Tibial artery (tissue), 4 donors: ENCODE measurements at regions not wholly inside any gene's neighbourhood (a gene's known extent, or its start where the extent isn't known, plus 50 kb on each side); places are given as distances from the start of the nearest gene placed in this dataset.

Experiments used
- DNase-seq, 2 donors: peaks; one replicate each; pipeline ENCODE4 v3.0.0-alpha.2; 2019
- H3K27ac ChIP-seq, 2 donors: fragments of 200-600 bp; sonication (generic) in 1 of 2; 1 replicate in 1 of 2; 2 replicates in 1 of 2; pipeline ENCODE4 v1.5.1; 2018 to 2019; ENCODE audit warnings: mild to moderate bottlenecking in 1 of 2
- H3K27me3 ChIP-seq, 2 donors: fragments of 200-600 bp; sonication (generic) in 1 of 2; one replicate each; pipeline versions ENCODE4 v1.5.1 to v1.6.0; 2016 to 2019
- H3K36me3 ChIP-seq, 3 donors: fragments of 200-600 bp; sonication (generic) in 2 of 3; one replicate each; pipeline ENCODE4 v1.5.1; 2016 to 2019; ENCODE audit warnings: mild to moderate bottlenecking in 2 of 3
- H3K4me1 ChIP-seq, 4 donors: fragments of 200-600 bp; sonication (generic) in 2 of 4; 1 replicate in 3 of 4; 2 replicates in 1 of 4; pipeline ENCODE4 v1.5.1; 2016 to 2019
- H3K4me3 ChIP-seq, 2 donors: fragments of 200-600 bp; sonication (generic) in 1 of 2; 1 replicate in 1 of 2; 2 replicates in 1 of 2; pipeline ENCODE4 v1.5.1; 2018 to 2019; ENCODE audit warnings: mild to moderate bottlenecking in 2 of 2
- H3K9me3 ChIP-seq, 3 donors: fragments of 200-600 bp; sonication (generic) in 1 of 3; one replicate each; pipeline ENCODE4 v1.5.1; 2016 to 2019
- intact Hi-C: fragments of 100-400 bp; cut with DNase I; formaldehyde crosslinking; loops from one replicate; pipeline ENCODE4 v1.15.0; 2023; ENCODE audit warnings: low total_unique reads
- TF ChIP-seq, protein P1 (sequence below), 2 experiments: fragments of 200-600 bp in 1 of 2; fragments of 450-650 bp in 1 of 2; IDR thresholded peaks; one replicate each; pipeline ENCODE4 v1.5.1; 2017 to 2019; ENCODE audit warnings: antibody characterized with exemption in 2 of 2, mild to moderate bottlenecking in 1 of 2, moderate library complexity in 1 of 2

DNA sequence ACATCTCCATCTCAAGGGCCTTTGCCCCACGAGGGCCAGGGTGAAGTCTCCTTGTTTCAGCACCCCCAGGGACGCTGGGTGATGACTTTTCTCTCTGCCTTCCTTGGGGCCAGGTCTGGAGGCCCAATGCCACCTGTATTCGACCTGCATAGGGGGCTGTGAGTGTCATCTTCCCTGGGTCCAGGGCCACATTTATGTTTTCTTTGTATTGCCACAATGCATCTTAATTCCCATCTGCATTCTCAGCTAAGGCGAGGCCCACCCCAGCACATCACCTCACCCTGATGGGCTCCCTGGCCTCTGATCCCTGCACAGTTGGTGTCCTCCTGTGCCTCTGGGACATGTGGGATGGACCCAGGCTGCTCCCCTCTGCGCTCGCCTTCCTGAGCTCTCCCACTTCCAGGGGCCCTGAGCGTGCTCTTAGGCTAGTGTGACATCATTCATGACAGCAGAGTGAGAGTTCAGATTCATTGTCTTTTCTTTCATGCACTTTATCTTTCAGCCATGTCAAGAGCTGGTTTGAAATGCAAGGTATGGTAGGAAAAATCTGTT is 122.0 kb upstream of the COPS8 start:
- TF ChIP-seq, protein P1, sequence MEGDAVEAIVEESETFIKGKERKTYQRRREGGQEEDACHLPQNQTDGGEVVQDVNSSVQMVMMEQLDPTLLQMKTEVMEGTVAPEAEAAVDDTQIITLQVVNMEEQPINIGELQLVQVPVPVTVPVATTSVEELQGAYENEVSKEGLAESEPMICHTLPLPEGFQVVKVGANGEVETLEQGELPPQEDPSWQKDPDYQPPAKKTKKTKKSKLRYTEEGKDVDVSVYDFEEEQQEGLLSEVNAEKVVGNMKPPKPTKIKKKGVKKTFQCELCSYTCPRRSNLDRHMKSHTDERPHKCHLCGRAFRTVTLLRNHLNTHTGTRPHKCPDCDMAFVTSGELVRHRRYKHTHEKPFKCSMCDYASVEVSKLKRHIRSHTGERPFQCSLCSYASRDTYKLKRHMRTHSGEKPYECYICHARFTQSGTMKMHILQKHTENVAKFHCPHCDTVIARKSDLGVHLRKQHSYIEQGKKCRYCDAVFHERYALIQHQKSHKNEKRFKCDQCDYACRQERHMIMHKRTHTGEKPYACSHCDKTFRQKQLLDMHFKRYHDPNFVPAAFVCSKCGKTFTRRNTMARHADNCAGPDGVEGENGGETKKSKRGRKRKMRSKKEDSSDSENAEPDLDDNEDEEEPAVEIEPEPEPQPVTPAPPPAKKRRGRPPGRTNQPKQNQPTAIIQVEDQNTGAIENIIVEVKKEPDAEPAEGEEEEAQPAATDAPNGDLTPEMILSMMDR (IDR thresholded peaks at IDR 0.05), result no peak
- DNase-seq, result no peak
- intact Hi-C loops, result no loop called here
- H3K4me1 ChIP-seq, result peaks cover 0 to 3% (median 0%) of the 10 kb centered on the region in 4 donors
- no peaks in the 10 kb centered on the region for H3K27me3 ChIP-seq
- H3K9me3 ChIP-seq, result no peaks in the 10 kb centered on the region
- no peaks in the 10 kb centered on the region for H3K36me3 ChIP-seq
- H3K4me3 ChIP-seq, result no peak overlapping the region
- no peak overlapping the region for H3K27ac ChIP-seq

GRCh38 chr2:236964291-236964690 is 121.4 kb upstream of the COPS8 start:
- TF ChIP-seq, protein P1 (IDR thresholded peaks at IDR 0.05), result no peak
- no peak overlapping the region for H3K4me3 ChIP-seq
- peak in 1 of 2 donors; percentile 64 for DNase-seq
- peaks cover 0 to 3% (median 0%) of the 10 kb centered on the region in 4 donors for H3K4me1 ChIP-seq
- no peaks in the 10 kb centered on the region for H3K36me3 ChIP-seq
- no peak overlapping the region for H3K27ac ChIP-seq
- no peaks in the 10 kb centered on the region for H3K9me3 ChIP-seq
- H3K27me3 ChIP-seq, result no peaks in the 10 kb centered on the region
- intact Hi-C loops, result no loop called here

- Histone ChIP-seq H3K9me3 (no peaks in the 10 kb centered on the region), H3K27ac (no peak overlapping the region), H3K4me1 (peaks cover 0 to 3% (median 0%) of the 10 kb centered on the region in 4 donors), H3K36me3 (no peaks in the 10 kb centered on the region), H3K4me3 (no peak overlapping the region), H3K27me3 (no peaks in the 10 kb centered on the region)
- intact Hi-C loops, result no loop called here
- DNase-seq, result no peak
- TF ChIP-seq, protein P1 (IDR thresholded peaks at IDR 0.05), result no peak
Observed at GRCh38 chr2:236965021-236965840, 120.5 kb upstream of the COPS8 start.

DNA sequence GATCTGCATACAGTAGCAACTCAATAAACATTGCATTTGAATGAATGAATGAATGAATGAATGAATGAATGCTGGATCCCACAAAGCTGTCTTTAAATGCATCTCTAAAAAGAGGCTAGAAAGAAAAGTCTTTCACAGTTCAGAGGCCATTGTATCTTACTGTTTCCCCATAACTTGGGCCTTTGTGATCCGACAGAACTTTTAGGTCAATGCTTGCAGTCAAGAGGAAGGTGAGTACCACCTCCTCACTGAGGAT is 119.9 kb upstream of the COPS8 start:
- Histone ChIP-seq H3K9me3 (no peaks in the 10 kb centered on the region), H3K4me3 (no peak overlapping the region), H3K27ac (no peak overlapping the region), H3K4me1 (peaks cover 0 to 3% (median 0%) of the 10 kb centered on the region in 4 donors), H3K27me3 (no peaks in the 10 kb centered on the region), H3K36me3 (no peaks in the 10 kb centered on the region)
- intact Hi-C loops, result no loop called here
- TF ChIP-seq, protein P1 (IDR thresholded peaks at IDR 0.05), result no peak
- DNase-seq, result no peak

DNA sequence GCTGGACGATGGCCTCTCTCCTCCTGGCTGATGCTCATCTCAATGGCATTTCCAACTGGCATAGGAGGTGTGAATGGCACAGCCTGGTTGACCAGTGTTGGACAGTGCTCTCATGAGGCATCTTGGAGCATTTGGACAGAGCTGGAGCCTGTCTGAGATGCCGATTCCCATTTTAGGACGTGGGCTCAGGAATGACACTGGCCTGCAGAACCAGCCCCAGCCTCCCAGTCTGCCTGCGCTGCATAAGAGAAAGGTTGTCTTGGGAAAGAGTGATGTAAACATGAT is 118.2 kb upstream of the COPS8 start:
- H3K4me3 ChIP-seq, result no peak overlapping the region
- intact Hi-C loops, result no loop called here
- no peak overlapping the region for H3K27ac ChIP-seq
- no peaks in the 10 kb centered on the region for H3K36me3 ChIP-seq
- H3K9me3 ChIP-seq, result no peaks in the 10 kb centered on the region
- no peak for DNase-seq
- TF ChIP-seq, protein P1 (IDR thresholded peaks at IDR 0.05), result no peak
- H3K4me1 ChIP-seq, result peaks cover 0 to 3% (median 0%) of the 10 kb centered on the region in 4 donors
- no peaks in the 10 kb centered on the region for H3K27me3 ChIP-seq
